ENCODE measurements at regions not wholly inside any gene's neighbourhood (a gene's known extent, or its start where the extent isn't known, plus 50 kb on each side); places are given as distances from the start of the nearest gene placed in this dataset.

DNA sequence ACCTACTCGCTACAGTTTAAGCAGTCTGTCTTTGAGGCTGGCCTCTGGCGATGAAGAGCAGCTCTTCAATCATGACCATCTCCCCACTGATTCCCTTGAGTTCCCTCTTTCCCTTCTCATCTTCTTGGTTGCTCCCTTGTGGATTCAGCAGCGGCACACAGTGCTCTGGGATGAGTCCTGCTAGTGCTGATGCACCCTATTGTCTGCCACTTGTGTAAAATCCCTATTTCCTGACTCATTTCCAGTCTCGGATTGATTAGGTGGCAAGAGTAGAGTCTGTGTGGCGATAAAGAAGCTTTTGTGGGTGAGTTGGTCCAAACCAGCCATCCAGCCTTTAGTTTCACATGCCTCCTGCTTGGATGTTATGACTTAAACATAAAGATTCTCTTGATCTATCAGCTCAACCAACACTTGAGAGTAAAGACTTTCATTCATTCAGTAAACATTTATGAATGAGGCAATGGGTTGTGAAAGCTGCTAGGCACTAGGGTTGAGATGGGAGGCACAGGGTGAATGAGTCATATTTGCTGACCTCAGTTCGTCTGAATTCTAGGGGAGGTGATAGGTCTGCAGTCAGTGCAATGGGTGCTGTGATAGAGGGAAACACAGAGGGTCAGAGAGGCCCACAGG lies 219.4 kb upstream of the RAG2 start:
- ChIA-PET CTCF (interaction anchor here (0.6 kb wide), 1 partner anchor 117 kb away, joined by 3 read pairs; no protein-coding TSS in a partner anchor), POLR2A (interaction anchor here (0.5 kb wide), 1 partner anchor 35 kb away, joined by 4 read pairs; no protein-coding TSS in a partner anchor)
- no peak for TF ChIP-seq CTCF (IDR thresholded peaks at IDR 0.05; ENCODE audit: insufficient read depth, low read depth, low read length)
- Histone ChIP-seq H3K4me3 (ENCODE audit: low read depth, low read length) (no peak overlapping the region), H3K36me3 (ENCODE audit: control insufficient read depth, insufficient read depth, low read length) (no peaks in the 10 kb centered on the region), H3K27me3 (ENCODE audit: control insufficient read depth, insufficient read depth, low read length) (no peaks in the 10 kb centered on the region)
- no peak for DNase-seq (ENCODE audit: low read depth)

DNA sequence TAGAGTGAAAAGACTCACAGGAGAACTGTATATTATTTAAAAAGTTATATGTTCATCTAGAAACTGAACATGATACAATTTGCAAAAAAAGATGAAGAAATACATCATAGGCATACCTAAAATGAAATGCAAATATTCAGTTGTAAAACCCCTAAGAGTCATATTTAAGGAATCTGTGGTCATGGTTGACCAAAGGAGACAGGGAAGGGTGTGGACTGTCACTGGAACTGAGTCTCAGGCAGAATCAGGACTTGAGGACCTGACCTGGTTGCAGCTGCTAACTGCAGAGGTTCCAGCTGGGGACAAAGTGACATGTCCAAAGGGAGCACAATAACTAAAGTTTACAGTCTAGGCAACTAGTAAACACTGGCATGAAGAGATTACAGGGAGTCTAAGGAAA lies 211.3 kb upstream of the RAG2 start:
- no peak overlapping the region for H3K4me3 ChIP-seq (ENCODE audit: low read depth, low read length)
- TF ChIP-seq CTCF (IDR thresholded peaks at IDR 0.05; ENCODE audit: insufficient read depth, low read depth, low read length) = no peak
- no peaks in the 10 kb centered on the region for H3K36me3 ChIP-seq (ENCODE audit: control insufficient read depth, insufficient read depth, low read length)
- DNase-seq (ENCODE audit: low read depth) = no peak
- no peaks in the 10 kb centered on the region for H3K27me3 ChIP-seq (ENCODE audit: control insufficient read depth, insufficient read depth, low read length)
- ChIA-PET CTCF (no interaction called here), POLR2A (no interaction called here)

DNA sequence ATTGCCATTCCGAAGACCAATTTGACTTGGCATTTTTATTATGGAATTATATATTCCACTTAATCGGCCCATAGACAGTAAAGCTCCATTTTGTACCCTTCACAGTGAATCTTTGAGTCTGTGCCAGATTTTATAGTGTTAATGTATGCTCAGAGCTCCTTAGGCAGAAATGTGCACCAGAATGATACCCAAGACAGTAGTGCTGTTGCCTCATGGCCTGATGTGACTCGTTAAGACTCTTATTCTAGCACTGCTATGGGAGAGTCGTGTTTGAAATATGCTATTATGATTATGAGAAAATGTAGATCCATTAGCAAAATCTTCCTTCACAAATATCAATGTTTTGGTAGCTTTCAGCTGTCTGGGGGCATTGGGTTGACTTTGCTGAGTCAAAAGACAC lies 209.8 kb upstream of the RAG2 start:
- H3K4me3 ChIP-seq (ENCODE audit: low read depth, low read length) = no peak overlapping the region
- CTCF ChIA-PET = no interaction called here
- POLR2A ChIA-PET = no interaction called here
- no peak for DNase-seq (ENCODE audit: low read depth)
- H3K36me3 ChIP-seq (ENCODE audit: control insufficient read depth, insufficient read depth, low read length) = no peaks in the 10 kb centered on the region
- no peak for TF ChIP-seq CTCF (IDR thresholded peaks at IDR 0.05; ENCODE audit: insufficient read depth, low read depth, low read length)
- H3K27me3 ChIP-seq (ENCODE audit: control insufficient read depth, insufficient read depth, low read length) = no peaks in the 10 kb centered on the region

- ChIA-PET POLR2A (no interaction called here), CTCF (no interaction called here)
- TF ChIP-seq CTCF (IDR thresholded peaks at IDR 0.05; ENCODE audit: insufficient read depth, low read depth, low read length) = no peak
- Histone ChIP-seq H3K36me3 (ENCODE audit: control insufficient read depth, insufficient read depth, low read length) (no peaks in the 10 kb centered on the region), H3K4me3 (ENCODE audit: low read depth, low read length) (no peak overlapping the region), H3K27me3 (ENCODE audit: control insufficient read depth, insufficient read depth, low read length) (no peaks in the 10 kb centered on the region)
- DNase-seq (ENCODE audit: low read depth) = no peak
These were observed 205.0 kb upstream of the RAG2 start for GRCh38 chr11:36803084-36803483.

DNA sequence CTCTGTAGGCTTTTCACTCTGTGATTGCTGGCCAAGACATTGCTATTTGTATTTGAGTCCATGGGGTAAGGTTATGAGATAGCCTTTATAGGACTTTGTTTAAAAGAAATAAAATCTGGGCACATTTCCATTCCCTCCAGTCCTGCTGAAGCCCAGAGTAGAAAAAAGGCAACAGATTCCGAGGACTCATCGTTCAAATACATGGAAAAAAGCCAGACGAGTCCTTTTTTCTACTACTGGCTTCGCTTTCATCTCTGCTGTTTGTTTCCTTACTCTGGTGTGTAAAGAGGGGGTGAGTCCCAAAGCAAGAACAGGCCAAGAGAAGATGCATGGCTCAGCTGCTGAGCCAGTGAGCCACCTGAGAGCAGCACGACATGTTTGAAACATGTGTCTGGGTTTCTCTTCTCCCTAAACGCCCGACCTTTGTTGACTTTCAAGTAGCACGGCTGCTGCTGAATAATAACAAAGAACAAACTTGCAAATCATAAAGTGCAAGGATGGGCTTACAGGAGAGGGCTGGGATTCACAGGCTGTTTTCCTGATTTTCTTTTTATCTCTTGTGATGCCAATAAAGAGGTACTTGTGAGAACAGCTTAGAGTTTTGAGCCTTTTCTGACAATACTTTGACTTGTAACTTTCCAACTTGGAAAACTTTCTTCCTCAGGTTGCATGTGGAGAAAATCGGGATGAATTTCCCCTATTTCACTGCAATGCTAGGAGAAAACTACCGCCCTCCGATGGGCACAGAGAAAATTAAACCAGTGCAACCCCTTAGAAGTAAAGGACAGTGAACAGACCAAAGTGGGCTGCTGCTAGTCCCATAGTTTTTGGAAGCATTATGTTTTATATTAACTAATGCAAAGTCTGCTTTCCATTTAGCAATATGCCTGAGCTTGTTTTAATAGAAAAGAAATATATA lies 195.2 kb upstream of the RAG2 start:
- H3K27me3 ChIP-seq (ENCODE audit: control insufficient read depth, insufficient read depth, low read length) = peaks cover 2% of the 10 kb centered on the region; the same call in 1 of the 2 replicates
- no peak overlapping the region for H3K4me3 ChIP-seq (ENCODE audit: low read depth, low read length)
- ChIA-PET POLR2A (no interaction called here), CTCF (interaction anchor here (0.5 kb wide), 1 partner anchor 13 kb away, joined by 3 read pairs; no protein-coding TSS in a partner anchor)
- no peaks in the 10 kb centered on the region for H3K36me3 ChIP-seq (ENCODE audit: control insufficient read depth, insufficient read depth, low read length)
- TF ChIP-seq CTCF (IDR thresholded peaks at IDR 0.05; ENCODE audit: insufficient read depth, low read depth, low read length) = peak; percentile 29; the same call in 1 of the 2 replicates
- no peak for DNase-seq (ENCODE audit: low read depth)
